Stimulated activated naive CD4-positive, alpha-beta T cell (primary cell): ENCODE measurements at regions not wholly inside any gene's neighbourhood (a gene's known extent, or its start where the extent isn't known, plus 50 kb on each side); places are given as distances from the start of the nearest gene placed in this dataset.

ENCODE experiments used
- DNase-seq, 6 experiments: peaks; one replicate each; lab custom pipeline; 2025; lab: John Stamatoyannopoulos, UW

GRCh38 chr16:5649762-5650743, 552.5 kb upstream of the EEF2KMT start:
- DNase-seq, result no peak

- no peak for DNase-seq
These were observed 549.5 kb upstream of the EEF2KMT start for GRCh38 chr16:5647051-5647450.

GRCh38 chr16:5643855-5644531, 546.4 kb upstream of the EEF2KMT start:
- DNase-seq, result no peak

- no peak for DNase-seq
These were observed 544.8 kb upstream of the EEF2KMT start for GRCh38 chr16:5642436-5642835.

GRCh38 chr16:5642011-5642410, 544.4 kb upstream of the EEF2KMT start:
- DNase-seq, result no peak

GRCh38 chr16:5640883-5641282, 543.3 kb upstream of the EEF2KMT start:
- DNase-seq, result no peak

- DNase-seq, result no peak
These were observed 541.9 kb upstream of the EEF2KMT start for GRCh38 chr16:5639531-5639930.

- no peak for DNase-seq
These were observed 537.7 kb upstream of the EEF2KMT start for GRCh38 chr16:5635331-5635730.

GRCh38 chr16:5634666-5635180, 537.1 kb upstream of the EEF2KMT start:
- no peak for DNase-seq

- DNase-seq, result no peak
These were observed 536.3 kb upstream of the EEF2KMT start for GRCh38 chr16:5633845-5634440.

GRCh38 chr16:5622234-5622884, 524.8 kb upstream of the EEF2KMT start:
- DNase-seq, result no peak

- no peak for DNase-seq
These were observed 524.2 kb upstream of the EEF2KMT start for GRCh38 chr16:5621826-5622225.

GRCh38 chr16:5619304-5619703, 521.7 kb upstream of the EEF2KMT start:
- no peak for DNase-seq

- no peak for DNase-seq
These were observed 519.2 kb upstream of the EEF2KMT start for GRCh38 chr16:5616841-5617240.

GRCh38 chr16:5615868-5616642, 518.5 kb upstream of the EEF2KMT start:
- DNase-seq, result no peak

GRCh38 chr16:5607169-5607568, 509.6 kb upstream of the EEF2KMT start:
- no peak for DNase-seq

GRCh38 chr16:5605404-5605803, 507.8 kb upstream of the EEF2KMT start:
- no peak for DNase-seq

GRCh38 chr16:5604770-5605169, 507.2 kb upstream of the EEF2KMT start:
- DNase-seq, result no peak

GRCh38 chr16:5603836-5604235, 506.2 kb upstream of the EEF2KMT start:
- no peak for DNase-seq

- no peak for DNase-seq
These were observed 504.4 kb upstream of the EEF2KMT start for GRCh38 chr16:5601957-5602356.

GRCh38 chr16:5598793-5599192, 501.2 kb upstream of the EEF2KMT start:
- DNase-seq, result no peak
